HG02798 (cell line): ENCODE measurements at regions not wholly inside any gene's neighbourhood (a gene's known extent, or its start where the extent isn't known, plus 50 kb on each side); places are given as distances from the start of the nearest gene placed in this dataset.

Source experiments
- ATAC-seq: cut with Tn5 transposase; IDR thresholded peaks from one replicate; pipeline ENCODE4 v1.9.1; 2021; ENCODE audit warnings: mild to moderate bottlenecking; ENCODE audit not compliant: unreplicated experiment, poor library complexity

- ATAC-seq = no peak
Measured at GRCh38 chr18:76580288-76580962, 85.4 kb upstream of the ZNF516 start.

DNA sequence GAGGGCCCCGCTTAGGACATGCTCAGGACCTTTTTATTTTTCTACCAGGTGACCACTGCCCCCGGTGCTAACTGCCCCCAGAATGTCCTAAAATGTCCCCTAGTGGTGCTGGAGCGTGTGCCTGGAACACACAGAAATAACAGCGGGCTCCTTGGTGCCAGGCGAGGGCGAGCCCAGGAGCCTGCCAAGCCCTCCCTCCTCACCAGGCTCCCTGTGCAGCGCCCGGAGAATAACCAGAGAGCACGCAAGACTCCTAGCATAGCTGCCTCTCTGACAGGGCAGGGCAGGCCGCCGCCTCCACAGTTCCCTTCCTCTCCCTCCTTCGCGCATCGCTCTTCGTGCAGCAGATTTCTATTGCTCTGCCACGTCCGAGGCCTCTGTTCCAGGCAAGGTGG lies 84.3 kb upstream of the ZNF516 start:
- no peak for ATAC-seq

- ATAC-seq = no peak
Measured at GRCh38 chr18:76578571-76579300, 83.7 kb upstream of the ZNF516 start.

DNA sequence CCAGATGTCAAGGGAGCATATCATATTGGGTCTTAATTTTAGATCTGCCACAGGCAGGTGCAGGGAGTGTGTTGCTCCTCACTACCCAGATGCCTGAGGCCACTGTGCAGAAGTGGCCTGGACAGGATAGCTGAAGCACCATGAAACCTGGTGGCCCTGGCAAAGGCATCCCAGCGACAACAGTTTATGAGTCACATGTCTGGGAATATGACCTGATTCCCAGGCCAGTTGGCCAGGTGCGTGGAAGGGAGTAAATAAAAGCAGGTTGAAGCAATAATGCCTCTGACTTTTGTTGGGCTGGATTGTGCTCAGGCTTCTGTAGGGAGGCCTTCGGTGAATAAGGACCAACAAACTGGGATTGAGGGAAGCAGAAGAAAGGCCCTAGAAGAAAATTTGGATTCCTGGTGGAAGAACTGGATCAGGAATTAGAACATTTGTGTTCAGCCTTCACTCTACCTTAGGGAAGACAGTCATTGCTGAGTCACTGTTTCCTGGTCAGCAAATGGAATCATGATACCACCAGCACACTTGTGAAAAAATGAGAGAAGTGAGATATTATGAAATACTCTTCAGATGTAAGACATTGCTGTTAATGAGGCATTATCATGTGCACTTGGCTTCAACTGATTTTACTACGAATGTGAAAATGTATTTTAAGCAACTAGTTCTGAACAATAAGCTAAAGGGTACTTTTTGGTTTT lies 78.4 kb upstream of the ZNF516 start:
- ATAC-seq = no peak

- ATAC-seq = no peak
Measured at GRCh38 chr18:76572518-76573247, 77.6 kb upstream of the ZNF516 start.

- no peak for ATAC-seq
Measured at GRCh38 chr18:76571689-76572088, 76.6 kb upstream of the ZNF516 start.

DNA sequence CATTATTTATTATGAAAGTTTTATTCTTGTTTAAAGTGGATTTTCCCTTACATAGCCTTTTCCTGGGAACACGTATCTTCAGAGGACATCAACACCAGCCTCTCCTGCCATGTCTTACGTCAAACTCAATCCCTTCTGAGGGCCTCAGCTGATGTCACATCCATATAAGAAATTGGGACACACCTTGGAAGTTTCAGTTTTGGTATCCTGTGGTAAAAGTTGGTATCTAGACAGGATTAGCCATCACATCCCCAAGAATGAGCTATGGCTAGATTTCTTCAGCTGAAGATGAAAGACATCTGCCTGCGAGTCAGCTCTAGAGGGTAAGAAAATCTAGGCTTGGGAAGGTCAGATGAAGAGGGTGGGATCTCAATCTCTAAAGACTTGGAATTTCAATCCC lies 75.8 kb upstream of the ZNF516 start:
- no peak for ATAC-seq

GRCh38 chr18:76569644-76570419 lies 74.8 kb upstream of the ZNF516 start:
- ATAC-seq = no peak

DNA sequence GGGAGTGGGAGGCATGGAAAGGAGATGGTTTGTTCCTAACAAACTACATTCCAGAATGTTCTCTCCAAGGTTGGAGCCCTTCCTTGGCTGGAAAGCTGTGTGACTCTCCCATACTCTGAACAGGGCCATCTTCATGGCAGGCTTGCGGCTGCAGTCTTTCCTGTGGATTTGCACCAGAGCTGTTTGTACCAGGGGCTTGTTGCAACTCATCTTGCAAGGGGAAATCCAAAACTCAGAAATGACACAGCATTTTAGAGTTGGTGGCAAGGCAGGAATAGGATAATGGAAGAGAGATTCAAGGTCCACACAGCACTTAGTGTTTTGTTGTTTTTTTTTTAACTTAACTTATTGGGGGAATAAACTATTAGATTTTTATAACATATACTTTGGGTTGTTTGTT lies 73.7 kb upstream of the ZNF516 start:
- ATAC-seq = no peak

- no peak for ATAC-seq
Measured at GRCh38 chr18:76567835-76568445, 72.9 kb upstream of the ZNF516 start.

GRCh38 chr18:76566987-76567386 lies 71.9 kb upstream of the ZNF516 start:
- no peak for ATAC-seq

GRCh38 chr18:76565238-76566173 lies 70.5 kb upstream of the ZNF516 start:
- ATAC-seq = no peak

- ATAC-seq = no peak
Measured at GRCh38 chr18:76564655-76565237, 69.7 kb upstream of the ZNF516 start.

DNA sequence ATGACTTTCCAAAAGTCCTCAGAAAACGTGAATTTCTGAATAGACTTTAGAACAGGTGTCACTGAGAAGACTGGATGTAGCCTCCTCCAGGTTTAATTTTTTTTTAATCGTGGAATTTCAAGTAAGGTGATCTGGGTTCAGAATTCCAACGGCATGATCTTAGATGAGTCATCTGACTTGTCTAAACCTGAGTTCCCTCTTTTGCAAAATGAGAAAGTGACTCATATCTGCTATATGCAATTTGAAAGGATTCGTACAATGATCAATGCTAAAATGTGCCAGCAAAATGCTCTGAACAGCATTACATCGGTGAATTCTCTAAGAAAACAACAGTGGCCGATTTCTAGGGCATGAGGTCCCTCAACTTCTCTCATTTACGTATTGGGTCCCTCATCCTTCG lies 69.1 kb upstream of the ZNF516 start:
- no peak for ATAC-seq

GRCh38 chr18:76562286-76563122 lies 67.5 kb upstream of the ZNF516 start:
- ATAC-seq = no peak

GRCh38 chr18:76558881-76559667 lies 64.0 kb upstream of the ZNF516 start:
- no peak for ATAC-seq
